ENCODE measurements at regions not wholly inside any gene's neighbourhood (a gene's known extent, or its start where the extent isn't known, plus 50 kb on each side); places are given as distances from the start of the nearest gene placed in this dataset.
"Not testable (repeated sequence)": the region's sequence is repeated elsewhere in the genome, so short reads cannot be mapped to it uniquely, and the experiment has no call there.

DNA sequence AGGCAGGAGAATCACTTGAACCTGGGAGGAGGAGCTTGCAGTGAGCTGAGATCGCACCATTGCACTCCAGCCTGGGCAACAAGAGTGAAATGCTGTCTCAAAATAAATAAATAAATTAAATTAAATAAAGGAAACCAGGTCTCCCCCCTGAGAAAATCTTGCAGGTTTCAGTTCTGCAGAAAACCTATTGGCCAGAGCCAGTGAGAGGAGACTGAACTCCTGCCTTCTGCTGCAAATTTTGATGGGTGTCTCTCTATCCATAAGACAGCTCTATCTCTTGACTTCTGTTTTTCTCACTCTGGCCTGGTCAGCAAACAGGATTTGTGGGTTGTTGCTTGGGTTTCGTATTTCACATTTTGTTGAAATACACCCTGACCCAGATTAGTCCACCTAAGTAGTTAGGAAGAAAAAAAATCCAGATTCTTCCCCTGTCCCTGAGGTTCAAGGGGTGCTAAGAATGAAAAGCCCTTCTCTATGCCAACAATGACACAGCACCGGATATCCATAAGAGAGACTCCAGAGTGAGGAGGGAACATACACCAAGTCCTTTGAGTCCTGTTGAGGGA is 86.7 kb upstream of the MAP4K4 start:
- DNase-seq (ENCODE audit: low read depth), result no peak

DNA sequence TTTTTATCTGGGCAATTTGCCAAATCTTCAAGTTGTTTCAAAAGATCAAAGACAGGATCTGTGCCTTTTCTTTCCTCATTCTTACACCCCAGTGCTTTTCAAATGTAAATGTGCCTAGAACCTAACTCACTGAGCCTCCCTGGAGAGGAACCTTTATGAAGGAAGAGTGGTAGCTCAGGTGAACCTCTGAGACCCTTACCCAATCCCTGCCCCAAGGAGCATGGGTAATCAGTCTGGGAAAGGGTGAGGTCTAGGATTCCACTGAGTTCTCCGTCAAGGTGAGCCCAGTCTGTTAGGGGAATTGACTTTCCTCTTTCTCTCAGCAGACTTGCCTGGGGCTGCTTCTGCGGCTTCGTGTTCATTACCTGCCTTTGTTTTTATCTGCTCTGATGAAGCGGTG is 88.1 kb upstream of the MAP4K4 start:
- no peak for DNase-seq (ENCODE audit: low read depth)

DNA sequence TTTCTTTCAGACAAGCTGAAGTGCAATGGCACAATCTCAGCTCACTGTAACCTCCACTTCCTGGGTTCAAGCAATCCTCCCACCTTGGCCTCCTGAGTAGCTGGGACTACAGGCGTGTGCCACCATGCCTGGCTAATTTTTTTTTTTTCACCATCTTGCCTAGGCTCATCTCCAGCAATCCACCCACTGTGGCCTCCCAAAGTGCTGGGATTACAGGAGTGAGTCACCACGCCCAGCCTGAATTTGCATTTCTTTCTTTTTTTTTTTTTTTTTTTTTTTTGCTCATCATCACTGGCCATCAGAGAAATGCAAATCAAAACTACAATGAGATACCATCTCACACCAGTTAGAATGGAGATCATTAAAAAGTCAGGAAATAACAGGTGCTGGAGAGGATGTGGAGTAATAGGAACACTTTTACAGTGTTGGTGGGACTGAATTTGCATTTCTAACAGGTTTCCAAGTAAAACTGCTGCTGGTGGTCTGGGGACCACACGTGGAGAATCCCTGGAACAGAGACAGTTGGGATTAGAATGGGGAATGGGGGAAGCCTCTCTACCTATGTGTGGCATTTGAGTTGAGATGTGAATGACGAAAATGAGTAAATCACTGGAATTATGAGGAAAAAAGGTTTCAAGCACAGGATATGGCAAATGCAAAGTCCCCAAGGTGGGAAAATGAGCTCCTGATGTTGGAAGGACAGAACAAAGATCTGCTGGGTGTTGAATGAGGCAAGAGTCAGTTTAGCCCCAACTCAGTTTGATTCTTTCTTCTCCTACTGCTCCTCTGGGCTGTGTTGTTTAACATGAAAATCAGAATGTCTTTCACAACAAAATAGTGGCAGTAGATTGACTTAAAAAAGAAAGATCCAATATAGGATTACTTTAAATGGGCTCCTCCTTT is 88.8 kb upstream of the MAP4K4 start:
- no peak for DNase-seq (ENCODE audit: low read depth)

DNA sequence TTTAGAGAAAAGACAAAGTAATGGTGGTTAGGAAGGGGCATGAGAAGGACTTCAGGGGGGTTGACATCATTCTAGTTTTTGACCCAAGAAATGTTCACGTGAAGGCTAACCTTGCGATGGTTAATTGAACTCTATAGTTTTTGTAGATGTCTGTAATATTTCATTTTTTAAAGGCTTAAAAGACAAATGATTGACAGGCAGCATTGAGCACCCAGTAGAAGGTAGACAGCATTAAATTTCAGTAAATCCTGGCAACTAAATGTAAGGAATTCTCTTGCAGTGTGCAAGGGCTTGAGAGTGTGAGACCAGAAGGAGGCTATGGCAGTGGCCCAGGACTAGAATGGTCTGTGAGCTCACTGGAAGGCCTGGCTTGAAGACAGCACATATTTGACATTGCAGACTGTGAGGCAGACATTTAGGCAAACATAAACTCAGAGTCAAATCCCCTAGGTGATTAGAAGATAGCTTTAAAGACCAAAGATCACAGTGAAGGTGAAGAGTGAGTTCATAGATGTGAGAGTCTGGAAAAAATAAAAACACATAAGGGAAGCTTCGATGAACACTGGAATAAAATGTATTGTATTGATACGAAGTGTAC is 100.1 kb upstream of the MAP4K4 start:
- DNase-seq (ENCODE audit: low read depth), result peak; percentile 31

DNA sequence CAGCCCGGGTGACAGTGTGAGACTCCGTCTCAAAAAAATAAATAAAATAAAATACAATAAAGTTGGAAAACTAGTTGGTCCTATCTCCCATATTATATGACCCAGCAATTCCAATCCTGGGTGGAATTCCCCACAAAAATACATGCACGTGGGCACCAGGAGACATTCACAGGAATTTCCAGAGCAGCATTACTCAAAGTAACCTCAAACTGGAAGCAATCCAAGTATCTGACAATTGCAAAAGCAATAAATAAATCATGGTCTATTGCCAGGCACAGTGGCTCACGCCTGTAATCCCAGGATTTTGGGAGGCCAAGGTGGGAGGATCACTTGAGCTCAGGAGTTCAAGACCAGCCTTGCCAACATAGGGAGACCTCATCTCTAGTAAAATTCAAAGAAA is 101.2 kb upstream of the MAP4K4 start:
- peak; percentile 49 for DNase-seq (ENCODE audit: low read depth)

DNA sequence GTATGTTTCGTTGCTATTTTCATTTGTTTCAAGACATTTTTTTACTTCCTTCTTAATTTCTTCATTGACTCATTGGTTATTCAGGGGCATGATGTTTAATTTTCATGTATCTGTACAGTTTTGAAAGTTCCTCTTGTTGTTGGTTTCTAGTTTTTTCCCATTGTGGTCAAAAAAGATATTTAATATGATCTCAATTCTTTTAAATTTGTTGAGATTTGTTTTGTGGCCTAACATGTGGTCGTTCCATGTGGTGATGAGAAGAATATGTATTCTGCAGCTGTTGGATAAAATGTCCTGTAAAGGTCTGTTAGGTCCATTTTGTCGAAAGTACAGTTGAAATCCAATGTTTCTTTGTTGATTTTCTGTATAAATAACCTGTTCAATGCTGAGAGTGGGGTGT is 110.3 kb upstream of the MAP4K4 start:
- DNase-seq (ENCODE audit: low read depth), result no peak

DNA sequence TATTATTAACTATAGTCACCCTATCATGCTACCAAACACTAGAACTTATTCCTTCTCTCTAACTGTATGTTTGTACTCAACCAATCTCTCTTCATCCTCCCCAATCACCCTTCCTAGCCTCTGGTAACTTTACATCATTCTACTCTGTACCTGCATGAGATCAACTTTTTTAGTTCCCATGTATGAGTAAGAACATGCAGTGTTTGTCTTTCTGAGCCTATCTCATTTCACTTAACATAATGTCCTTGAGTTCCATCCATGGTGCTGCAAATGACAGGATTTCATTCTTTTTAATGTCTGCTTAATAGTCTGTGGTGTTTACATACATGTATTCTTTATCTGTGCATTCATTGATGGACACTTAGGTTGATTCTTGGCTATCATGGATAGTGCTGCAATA is 108.9 kb upstream of the RFX8 start:
- no peak for DNase-seq (ENCODE audit: low read depth)

DNA sequence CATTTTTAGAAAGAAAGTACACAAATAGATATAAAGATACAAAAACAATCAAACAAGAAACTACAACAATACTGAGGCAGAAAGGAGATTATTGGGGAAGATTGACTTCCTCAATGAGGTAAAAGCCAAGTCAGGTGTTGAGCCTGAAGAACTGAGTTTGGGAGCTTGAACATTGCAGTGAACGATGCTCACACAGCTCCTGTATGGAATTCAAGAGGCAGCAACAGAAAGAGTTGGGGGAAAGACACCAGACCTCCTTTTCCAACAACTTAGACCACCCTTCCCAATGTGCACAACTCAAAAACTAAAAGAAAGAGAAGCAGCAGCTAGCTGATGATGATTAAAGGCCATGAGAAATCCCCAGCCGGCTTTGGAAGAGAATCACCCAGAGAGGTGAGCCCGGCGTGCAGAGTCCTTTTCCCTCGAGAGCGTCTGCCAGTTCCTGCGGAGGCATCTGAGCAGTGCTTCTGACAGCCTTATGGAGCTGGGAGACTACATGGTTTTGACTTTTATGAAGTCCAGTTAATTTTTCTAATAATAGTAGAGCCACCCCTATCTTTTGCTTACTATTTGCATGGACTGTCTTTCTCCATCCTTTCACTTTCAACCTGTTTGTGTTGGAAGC is 106.9 kb upstream of the RFX8 start:
- DNase-seq (ENCODE audit: low read depth), result no peak

DNA sequence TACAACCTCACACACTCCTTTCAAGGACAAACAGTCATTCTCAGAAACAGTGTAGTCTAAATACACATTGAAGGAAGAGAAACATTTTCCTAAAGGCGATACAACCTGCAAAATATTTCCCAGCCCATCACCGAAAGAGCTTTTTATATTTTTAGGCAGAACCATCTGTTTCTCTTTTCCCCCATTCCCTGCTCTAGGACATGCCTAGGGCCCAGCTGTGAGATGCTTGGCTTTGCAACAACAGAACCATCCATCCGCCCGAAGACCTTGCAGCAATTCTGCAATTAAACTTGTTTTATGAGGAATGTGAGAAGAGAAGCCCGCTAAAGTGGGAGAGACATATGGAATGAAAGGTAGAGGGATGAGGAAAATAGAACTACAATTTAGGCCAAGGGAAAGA is 105.6 kb upstream of the RFX8 start:
- DNase-seq (ENCODE audit: low read depth), result no peak

DNA sequence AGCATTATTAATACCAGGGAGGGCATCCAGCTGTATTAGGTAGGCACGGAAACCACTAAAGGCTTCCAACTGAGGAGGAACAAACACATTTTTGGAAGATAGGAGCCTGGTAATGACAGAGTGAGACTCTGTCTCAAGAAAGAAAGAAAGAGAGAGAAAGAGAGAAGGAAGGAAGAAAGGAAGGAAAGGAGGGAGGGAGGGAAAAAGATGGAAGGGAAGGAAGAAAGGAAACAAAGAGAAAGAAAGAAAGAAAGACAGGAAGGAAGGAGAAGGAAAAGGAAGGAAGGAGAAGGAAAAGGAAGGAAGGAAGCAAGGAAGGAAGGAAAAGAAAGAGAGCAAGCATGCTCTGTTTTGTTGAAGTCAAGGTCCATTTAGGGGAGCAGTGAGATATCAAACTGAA is 103.8 kb upstream of the RFX8 start:
- DNase-seq (ENCODE audit: low read depth), result no peak

DNA sequence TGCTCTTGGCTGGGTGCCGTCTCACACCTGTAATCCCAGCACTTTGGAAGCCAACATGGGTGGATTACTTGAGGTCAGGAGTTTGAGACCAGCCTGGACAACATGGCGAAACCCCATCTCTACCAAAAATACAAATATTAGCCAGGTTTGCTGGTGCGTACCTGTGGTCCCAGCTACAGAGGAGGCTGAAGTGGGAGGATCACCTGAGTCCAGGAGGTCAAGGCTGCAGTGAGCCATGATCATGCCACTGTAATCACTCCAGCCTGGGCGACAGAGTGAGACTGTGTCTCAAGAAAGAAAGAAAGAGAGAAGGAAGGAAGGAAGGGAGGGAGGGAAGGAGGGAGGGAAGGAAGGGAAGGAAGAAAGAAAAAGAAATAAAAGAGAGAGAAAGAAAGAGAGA is 103.2 kb upstream of the RFX8 start:
- DNase-seq (ENCODE audit: low read depth), result not testable (repeated sequence)

DNA sequence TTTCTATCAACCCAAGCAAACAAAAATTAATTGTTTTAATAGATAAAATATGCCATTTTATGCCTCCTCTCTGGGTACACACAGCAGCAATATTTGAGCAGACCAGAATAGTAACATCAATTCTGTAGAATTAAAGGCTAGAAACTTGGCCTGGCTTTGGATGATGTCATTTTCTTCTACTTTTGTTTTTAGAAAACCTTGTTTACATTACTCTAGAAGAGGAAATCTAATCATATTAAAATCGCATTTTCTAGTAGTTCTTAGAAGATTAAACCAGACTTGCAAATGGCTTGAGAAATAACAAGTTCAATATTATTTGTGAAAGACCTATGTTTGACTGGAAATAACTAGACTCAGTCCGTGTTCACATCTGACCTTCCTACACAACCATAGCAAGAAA is 102.3 kb upstream of the RFX8 start:
- DNase-seq (ENCODE audit: low read depth), result no peak

DNA sequence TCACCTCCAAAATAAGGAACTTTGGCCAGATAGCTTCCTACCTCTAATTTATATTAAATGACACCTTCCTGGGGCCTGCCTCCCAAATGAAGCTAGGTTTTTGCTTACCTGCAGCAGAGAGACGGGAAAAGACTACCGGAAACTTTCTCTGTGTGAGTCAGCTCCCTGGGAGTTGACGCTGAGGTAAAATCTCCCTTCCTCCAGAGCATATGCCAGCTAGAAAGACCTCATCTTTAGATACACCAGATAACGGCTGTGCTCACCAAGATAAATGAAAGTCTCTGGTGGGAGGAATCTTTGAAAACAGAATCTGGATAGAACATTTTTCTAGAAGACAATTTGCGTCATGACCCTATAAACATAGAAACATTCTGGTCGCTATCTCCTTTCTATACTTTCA is 99.7 kb upstream of the RFX8 start:
- peak; percentile 86 for DNase-seq (ENCODE audit: low read depth)

DNA sequence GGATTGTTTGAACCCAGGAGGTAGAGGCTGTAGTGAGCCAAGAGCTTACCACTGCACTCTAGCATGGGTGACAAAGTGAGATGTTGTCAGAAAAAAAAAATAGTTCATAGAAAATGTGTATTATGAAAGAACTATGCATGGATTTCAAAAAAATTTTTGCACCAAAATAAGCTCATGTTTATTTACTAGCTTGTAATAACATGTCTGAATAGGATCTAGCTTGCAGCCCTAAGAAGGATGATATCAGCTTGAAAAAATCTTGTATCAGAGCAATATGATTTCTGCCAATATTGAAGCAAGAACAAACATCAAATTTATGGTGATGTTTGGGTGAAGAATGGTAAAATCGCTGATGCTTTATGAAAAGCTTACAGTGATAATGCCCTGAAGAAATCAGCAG is 97.0 kb upstream of the RFX8 start:
- no peak for DNase-seq (ENCODE audit: low read depth)

DNA sequence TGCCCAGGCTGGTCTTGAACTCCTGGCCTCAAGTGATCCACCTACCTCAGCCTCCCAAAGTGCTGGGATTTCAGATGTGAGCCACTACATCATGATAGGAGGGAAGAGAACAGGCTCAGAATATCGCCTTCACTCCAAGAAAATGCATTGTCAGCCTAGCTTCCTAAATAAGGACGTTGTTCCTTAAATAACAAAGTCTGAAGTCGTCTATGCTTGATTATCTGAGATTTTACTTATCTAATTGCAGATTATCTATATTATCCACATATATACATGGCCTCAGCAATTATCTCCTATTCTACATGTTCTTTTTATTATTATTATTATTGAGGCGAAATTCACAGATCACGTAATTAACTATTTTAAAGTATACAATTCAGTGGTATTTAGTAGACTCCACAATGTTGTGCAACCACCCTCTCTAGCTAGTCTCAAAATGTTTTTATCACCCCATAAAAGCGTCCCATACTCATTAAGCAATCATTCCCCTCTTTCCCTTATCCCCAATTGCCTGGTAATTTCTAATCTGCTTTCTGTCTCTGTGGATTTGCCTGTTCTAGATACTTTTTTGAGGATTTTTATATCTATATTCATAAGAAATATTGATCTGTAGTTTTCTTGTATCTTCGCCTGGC is 95.1 kb upstream of the RFX8 start:
- DNase-seq (ENCODE audit: low read depth), result no peak

DNA sequence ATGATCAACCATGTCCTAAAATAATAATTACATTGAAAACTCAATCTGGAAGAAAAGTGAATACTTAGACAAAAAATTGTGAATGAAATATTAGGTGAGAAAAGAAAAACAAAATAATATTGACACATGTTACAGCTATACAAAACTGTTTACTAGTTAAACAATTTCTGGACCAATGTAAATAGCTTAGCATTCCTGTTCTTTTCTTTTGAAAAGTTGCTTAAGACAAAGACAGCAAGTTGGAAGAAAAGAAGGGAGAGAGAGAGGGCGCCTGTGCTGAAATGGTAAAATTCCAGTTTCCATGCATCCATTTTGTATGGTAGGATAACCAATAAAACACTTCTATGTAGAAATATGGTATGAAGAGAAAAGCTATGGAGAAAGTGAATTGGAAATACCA is 94.1 kb upstream of the RFX8 start:
- DNase-seq (ENCODE audit: low read depth), result no peak

DNA sequence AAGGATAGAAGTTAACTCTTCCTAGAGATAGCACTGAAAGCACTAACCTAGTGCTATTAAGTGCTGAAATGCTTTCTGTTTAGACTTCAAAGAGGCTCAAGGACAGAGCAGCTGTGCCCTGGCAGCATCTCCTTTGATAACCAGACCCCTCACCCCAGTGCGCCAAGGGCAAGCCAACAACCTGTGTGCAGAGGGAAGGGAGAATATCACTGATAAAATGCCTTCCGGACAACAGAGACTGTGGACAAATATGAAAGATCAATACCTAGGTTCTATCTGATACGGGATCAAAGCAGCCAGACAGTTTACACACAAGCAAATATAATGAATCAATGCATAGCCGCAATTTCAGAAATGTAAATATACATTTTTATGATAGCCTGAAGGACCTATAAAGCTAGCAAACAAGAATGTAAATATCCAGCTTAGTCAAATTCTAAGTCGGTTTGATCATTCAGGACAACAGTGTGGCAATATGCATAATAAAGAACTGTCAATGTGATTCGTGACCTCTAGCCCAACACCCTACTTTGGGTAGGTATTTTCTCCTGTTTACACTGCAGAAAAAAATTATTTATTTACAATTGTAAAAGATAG is 91.8 kb upstream of the RFX8 start:
- no peak for DNase-seq (ENCODE audit: low read depth)

DNA sequence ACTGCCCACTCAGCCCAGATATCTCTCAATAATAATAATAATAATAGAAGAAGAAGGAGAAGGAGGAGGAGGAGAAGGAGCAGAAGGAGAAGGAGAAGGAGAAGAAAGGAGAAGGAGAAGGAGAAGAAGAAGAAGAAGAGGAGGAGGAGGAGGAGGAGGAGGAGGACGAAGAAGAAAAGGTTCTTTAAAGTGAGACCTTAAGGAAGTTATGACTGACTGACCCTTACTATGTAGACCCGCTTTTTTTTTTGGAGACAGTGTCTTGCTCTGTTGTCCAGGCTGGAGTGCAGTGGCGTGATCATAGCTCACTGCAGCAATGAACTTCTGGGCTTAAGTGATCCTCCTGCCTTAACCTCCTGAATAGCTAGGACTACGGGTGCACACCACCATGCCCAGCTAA is 88.9 kb upstream of the RFX8 start:
- DNase-seq (ENCODE audit: low read depth), result no peak

DNA sequence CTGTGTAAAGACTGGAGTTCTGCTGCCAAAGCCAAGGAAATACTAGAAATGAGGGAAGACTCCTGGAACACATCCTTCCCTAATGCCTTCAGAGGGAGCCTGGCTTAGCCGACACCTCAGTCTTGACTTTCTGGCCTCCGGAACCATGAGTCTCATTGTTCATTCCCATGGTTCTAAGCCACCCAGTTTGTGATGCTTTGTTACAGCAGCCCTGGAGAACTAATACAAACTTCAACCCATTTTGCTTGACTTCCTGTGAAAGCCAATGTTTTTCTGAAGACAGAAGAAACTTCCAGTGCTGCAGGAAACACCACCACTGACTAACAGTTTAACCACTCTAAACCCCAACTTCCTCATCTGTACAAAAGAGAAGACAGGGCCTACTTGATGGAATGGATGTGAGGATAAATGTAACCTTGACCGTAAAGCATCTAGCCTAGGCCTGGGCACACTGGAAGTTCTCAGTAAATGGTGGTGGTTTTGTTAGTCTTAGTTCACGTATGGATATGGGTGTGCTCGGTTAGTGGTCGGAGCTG is 85.9 kb upstream of the RFX8 start:
- no peak for DNase-seq (ENCODE audit: low read depth)

DNA sequence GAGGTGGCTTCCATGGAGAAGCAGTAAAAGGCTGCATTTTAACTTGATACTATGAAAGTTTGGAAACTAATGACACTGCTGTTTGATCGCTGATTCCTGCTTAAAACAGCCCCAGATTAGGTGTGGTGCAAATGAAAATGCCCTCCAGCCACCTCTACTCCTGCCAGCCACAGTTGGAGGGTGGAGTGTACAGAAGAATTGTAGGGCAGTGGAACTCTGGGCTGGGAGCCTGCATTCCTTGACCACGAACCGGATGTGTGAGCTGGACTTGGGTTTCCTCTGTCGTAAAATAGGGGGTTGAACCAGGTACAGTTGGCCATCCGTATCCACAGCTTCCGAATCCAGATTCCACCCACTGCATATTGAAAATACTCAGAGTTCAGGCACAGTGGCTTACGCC is 84.6 kb upstream of the RFX8 start:
- DNase-seq (ENCODE audit: low read depth), result no peak

DNA sequence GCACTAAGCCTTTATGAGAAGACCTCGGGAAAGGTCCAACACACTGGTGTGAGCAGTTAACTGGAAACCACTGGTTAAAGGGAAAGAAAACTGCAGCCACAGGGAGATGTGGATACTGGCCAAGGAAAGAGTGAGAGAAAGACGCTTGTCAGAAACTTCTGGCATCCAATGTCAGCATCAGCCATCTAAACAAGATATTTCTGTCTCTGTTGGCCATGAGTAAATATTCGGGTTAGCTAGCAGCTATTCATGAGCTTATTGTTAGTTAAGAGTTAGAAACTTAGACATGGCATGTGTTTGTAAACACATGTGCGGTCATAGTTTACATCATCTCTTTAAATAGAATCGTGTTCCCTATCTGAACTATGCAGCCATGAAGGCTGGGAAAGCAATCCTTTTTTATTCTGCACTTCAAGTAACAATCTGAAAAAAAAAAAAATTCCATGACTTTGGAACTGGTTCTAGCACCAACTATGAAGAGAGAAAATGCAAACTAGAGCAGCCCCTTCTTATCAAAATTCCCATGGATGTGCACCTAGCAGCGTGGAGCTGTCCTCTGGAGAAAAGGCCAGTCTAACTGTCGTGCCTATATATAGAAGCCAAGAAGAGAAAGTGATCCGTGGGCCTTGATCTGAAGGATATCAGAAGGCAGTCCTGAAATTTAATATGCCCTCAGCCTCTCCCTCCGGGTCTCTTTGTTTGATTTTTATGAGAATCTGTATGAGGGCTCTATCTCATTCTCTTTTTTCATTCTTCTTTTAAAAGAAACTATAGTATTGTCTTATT is 84.0 kb upstream of the RFX8 start:
- DNase-seq (ENCODE audit: low read depth), result peak; percentile 86
